D721Med (cell line): ENCODE measurements at regions not wholly inside any gene's neighbourhood (a gene's known extent, or its start where the extent isn't known, plus 50 kb on each side); places are given as distances from the start of the nearest gene placed in this dataset.

ENCODE experiments used
- DNase-seq: peaks from one replicate; pipeline ENCODE4 v3.0.0; 2011; ENCODE audit warnings: low spot score; ENCODE audit not compliant: insufficient read length
- FAIRE-seq: peaks from 2 replicates; lab custom pipeline; 2011; peaks lifted over from hg19 to GRCh38; lab: Jason Lieb, UNC
- TF ChIP-seq, protein P1 (sequence below): IDR thresholded peaks from 2 replicates; pipeline ENCODE4 v1.5.1; 2012; ENCODE audit warnings: mild to moderate bottlenecking, control low read depth; ENCODE audit not compliant: insufficient read depth; ENCODE audit errors: missing control alignments

GRCh38 chr2:104752504-104752903 lies 101.4 kb upstream of the POU3F3 start:
- TF ChIP-seq, protein P1, sequence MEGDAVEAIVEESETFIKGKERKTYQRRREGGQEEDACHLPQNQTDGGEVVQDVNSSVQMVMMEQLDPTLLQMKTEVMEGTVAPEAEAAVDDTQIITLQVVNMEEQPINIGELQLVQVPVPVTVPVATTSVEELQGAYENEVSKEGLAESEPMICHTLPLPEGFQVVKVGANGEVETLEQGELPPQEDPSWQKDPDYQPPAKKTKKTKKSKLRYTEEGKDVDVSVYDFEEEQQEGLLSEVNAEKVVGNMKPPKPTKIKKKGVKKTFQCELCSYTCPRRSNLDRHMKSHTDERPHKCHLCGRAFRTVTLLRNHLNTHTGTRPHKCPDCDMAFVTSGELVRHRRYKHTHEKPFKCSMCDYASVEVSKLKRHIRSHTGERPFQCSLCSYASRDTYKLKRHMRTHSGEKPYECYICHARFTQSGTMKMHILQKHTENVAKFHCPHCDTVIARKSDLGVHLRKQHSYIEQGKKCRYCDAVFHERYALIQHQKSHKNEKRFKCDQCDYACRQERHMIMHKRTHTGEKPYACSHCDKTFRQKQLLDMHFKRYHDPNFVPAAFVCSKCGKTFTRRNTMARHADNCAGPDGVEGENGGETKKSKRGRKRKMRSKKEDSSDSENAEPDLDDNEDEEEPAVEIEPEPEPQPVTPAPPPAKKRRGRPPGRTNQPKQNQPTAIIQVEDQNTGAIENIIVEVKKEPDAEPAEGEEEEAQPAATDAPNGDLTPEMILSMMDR = no peak
- DNase-seq (no peak), FAIRE-seq (no peak)

DNA sequence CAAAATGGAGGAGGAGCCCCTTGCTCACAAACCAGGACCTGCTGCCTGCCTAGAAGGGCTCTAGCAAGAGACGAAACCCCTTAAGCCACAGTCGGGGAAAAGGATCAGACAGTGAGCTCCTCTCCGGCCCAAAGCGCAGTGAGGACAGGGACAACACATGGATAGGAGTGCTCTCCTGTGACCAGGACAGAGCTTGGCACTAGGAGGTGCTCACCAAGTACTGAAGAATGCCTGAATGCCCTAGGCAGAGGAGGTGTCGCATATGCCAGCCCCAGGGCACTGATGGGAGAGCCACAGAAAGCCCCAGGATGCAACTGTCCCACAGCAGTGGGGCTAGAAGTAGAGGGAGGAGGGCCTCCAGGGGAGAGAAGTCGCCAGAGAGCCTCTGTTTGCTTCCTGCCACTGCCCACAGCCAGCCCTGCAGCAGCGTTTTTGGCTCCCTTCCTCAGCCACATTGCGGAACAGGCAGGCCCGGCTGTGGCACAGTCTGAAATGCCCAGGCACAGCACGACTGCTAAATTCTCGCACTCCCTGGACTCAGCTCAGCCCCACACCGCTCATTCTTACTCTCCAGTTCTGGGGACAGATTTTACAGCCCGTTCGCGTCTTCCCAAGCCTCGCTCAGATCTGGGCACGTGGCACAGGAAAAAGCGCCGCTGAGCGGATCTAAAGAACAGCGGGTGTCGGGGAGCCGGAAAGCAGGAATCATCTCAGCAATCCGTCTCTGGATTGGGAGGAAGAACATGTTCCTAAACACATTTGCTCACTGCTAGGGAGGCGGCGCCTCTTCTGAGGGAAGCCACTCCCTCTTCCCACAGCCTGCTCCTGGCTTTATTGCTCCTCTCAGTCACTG lies 98.7 kb upstream of the POU3F3 start:
- DNase-seq (no peak), FAIRE-seq (no peak)
- TF ChIP-seq, protein P1 = no peak

DNA sequence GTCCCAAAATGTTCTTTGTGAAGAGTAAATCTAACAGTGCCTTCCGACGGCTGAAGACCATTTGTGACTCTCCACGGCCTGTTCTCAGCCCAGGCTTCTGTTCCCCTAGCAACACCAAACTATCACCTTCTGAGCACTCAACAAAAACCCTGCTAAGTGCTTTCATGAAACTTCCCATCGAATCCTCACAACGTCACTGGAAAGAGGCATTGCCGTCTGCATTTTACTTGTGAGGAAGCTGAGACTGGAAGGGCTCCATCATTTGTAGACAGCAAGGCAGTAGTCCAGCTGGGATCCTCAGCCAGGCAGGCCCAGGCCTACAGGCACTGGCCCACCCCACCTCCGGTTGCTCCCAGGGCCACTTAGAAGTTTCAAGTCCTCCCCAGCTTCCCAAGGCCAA lies 97.8 kb upstream of the POU3F3 start:
- TF ChIP-seq, protein P1 = no peak
- FAIRE-seq = no peak
- DNase-seq = no peak

GRCh38 chr2:104757056-104757455 lies 96.9 kb upstream of the POU3F3 start:
- TF ChIP-seq, protein P1 = no peak
- DNase-seq = no peak
- no peak for FAIRE-seq

GRCh38 chr2:104758199-104758620 lies 95.7 kb upstream of the POU3F3 start:
- TF ChIP-seq, protein P1 = no peak
- DNase-seq (no peak), FAIRE-seq (no peak)

- DNase-seq = no peak
- TF ChIP-seq, protein P1 = no peak
- FAIRE-seq = no peak
Measured at GRCh38 chr2:104762031-104762430, 91.9 kb upstream of the POU3F3 start.

- FAIRE-seq (no peak), DNase-seq (no peak)
- TF ChIP-seq, protein P1 = no peak
Measured at GRCh38 chr2:104766683-104767082, 87.2 kb upstream of the POU3F3 start.
